Right lobe of liver (tissue), 6 donors: ENCODE measurements at regions not wholly inside any gene's neighbourhood (a gene's known extent, or its start where the extent isn't known, plus 50 kb on each side); places are given as distances from the start of the nearest gene placed in this dataset.

ENCODE experiments used
- ATAC-seq, 4 donors: fragments of 200-7000 bp; cut with Tn5 transposase; one replicate each; pipeline ENCODE4 v1.9.1; 2020; ENCODE audit warnings: mild to moderate bottlenecking in 4 of 4, moderate library complexity in 4 of 4
- DNase-seq, 3 donors: peaks; one replicate each; pipeline ENCODE4 v3.0.0-alpha.2; 2020
- H3K27ac ChIP-seq, 3 donors: fragments of 200-600 bp; one replicate each; pipeline ENCODE4 v1.8.0; 2022
- H3K27me3 ChIP-seq, 2 donors: fragments of 200-600 bp; one replicate each; pipeline ENCODE4 v1.8.0; 2022
- H3K36me3 ChIP-seq, 4 donors: fragments of 200-600 bp; sonication (generic) in 1 of 4; one replicate each; pipeline versions ENCODE4 v1.5.1 to v1.8.0; 2017 to 2022; ENCODE audit warnings: control low read depth in 1 of 4
- H3K4me1 ChIP-seq, 4 donors: fragments of 200-600 bp; sonication (generic) in 1 of 4; one replicate each; pipeline versions ENCODE4 v1.5.1 to v1.8.0; 2017 to 2022; ENCODE audit warnings: control low read depth in 1 of 4
- H3K4me3 ChIP-seq, 3 donors: fragments of 200-600 bp; one replicate each; pipeline ENCODE4 v1.8.0; 2022
- H3K9me3 ChIP-seq, 4 donors: fragments of 200-600 bp; sonication (generic) in 1 of 4; one replicate each; pipeline versions ENCODE4 v1.5.1 to v1.8.0; 2017 to 2022; ENCODE audit warnings: control low read depth in 1 of 4
- CTCF ChIP-seq, 4 donors: fragments of 200-600 bp in 3 of 4; fragments of 450-650 bp in 1 of 4; IDR thresholded peaks; one replicate each; pipeline versions ENCODE4 v1.5.1 to v1.8.0; 2016 to 2022; ENCODE audit warnings: antibody characterized with exemption in 4 of 4, mild to moderate bottlenecking in 2 of 4
- POLR2A ChIP-seq: fragments of 450-650 bp; IDR thresholded peaks from one replicate; pipeline ENCODE4 v1.6.1; 2017; ENCODE audit warnings: antibody characterized with exemption, mild to moderate bottlenecking
- WGBS: methylation state at CpG from one replicate; pipeline ENCODE4 v1.1.6; 2018; ENCODE audit warnings: low coverage, low lambda C conversion rate; ENCODE audit not compliant: insufficient coverage; ENCODE audit errors: missing lambda C conversion rate; 5-methylcytosine and 5-hydroxymethylcytosine counted together
- intact Hi-C, 2 donors: fragments of 100-400 bp; cut with DNase I; formaldehyde crosslinking; loops; one replicate each; pipeline versions ENCODE4 v1.11.2 to v1.14.1; 2022
- donor health status: DM: no; HTN: yes; CAD: no.
- donor health status: DM: no; HTN: no; CAD: no.
- donor health status: DM: no; HTN: no; CAD: no.
- donor health status: DM: no; HTN: yes; CAD: no.
- donor health status: DM: no; HTN: yes; CAD: no.

GRCh38 chr4:161143375-161143774 is 1020.4 kb downstream of the FSTL5 start:
- H3K9me3 ChIP-seq = no peaks in the 10 kb centered on the region
- peaks cover 0 to 20% (median 0%) of the 10 kb centered on the region in 4 donors for H3K4me1 ChIP-seq
- TF ChIP-seq POLR2A = no peak
- TF ChIP-seq CTCF (IDR thresholded peaks at IDR 0.05) = no peak
- DNase-seq (no peak), ATAC-seq (peak; percentile 49 to 84 (median 68))
- intact Hi-C loops = no loop called here
- peak overlapping the region in 2 of 3 donors; percentile 45 to 46 for H3K27ac ChIP-seq
- no peaks in the 10 kb centered on the region for H3K36me3 ChIP-seq
- no peak overlapping the region for H3K4me3 ChIP-seq
- H3K27me3 ChIP-seq = no peaks in the 10 kb centered on the region
- WGBS = 50% methylated on average over 3 of the region's 3 CpGs

- peaks cover 0 to 5% (median 0%) of the 10 kb centered on the region in 4 donors for H3K4me1 ChIP-seq
- H3K9me3 ChIP-seq = no peaks in the 10 kb centered on the region
- 12% methylated on average over 2 of the region's 2 CpGs for WGBS
These were observed 1029.0 kb downstream of the FSTL5 start for GRCh38 chr4:161134795-161135194.

DNA sequence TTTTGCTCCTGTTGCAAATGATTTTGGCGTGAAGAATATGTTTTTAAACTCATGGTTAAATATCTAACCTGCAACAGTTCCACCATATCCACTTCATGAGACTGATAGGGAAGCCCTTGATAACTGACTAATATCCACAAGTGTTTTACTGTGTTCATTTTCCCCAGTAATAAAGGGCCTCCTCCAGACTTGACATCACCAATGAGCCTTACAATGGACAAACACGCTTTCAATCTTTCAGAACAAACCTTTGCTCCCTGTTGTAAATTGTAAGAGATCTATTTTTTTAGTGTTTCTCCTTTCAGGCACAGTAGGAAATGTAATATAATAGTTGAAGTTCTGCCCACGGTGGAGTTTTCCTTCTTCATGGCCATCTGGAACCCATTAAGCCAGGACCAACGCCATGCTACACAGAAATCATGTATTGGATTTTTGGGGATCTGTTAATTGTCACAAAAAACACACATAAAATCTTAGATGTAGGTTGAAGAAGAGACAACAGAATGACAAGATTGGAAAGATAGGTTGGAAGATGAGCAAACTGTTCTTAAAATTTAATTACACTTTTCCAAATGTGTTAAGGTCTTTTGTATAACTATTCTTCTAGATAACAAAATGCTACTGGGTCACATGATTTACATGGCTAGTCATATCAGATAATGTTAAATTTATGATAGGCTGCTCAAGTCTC is 1030.1 kb downstream of the FSTL5 start:
- no peaks in the 10 kb centered on the region for H3K27me3 ChIP-seq
- no peaks in the 10 kb centered on the region for H3K9me3 ChIP-seq
- ATAC-seq = no peak
- H3K4me3 ChIP-seq = no peak overlapping the region
- no peak overlapping the region for H3K27ac ChIP-seq
- 68% methylated on average over 4 of the region's 4 CpGs for WGBS
- peaks cover 0 to 5% (median 0%) of the 10 kb centered on the region in 4 donors for H3K4me1 ChIP-seq
- no peaks in the 10 kb centered on the region for H3K36me3 ChIP-seq
- intact Hi-C loops = no loop called here
- TF ChIP-seq POLR2A = no peak
- TF ChIP-seq CTCF (IDR thresholded peaks at IDR 0.05) = no peak
- DNase-seq = no peak

More at GRCh38 chr4:161134795-161135194, 1029.0 kb downstream of the FSTL5 start:
- Histone ChIP-seq H3K4me3 (no peak overlapping the region), H3K36me3 (no peaks in the 10 kb centered on the region), H3K27ac (peak overlapping the region in 2 of 3 donors; percentile 2 to 64), H3K27me3 (no peaks in the 10 kb centered on the region)
- DNase-seq (no peak), ATAC-seq (peak; percentile 91 to 99 (median 97))
- intact Hi-C loops = no loop called here
- TF ChIP-seq CTCF (IDR thresholded peaks at IDR 0.05) (no peak), POLR2A (no peak)

- Histone ChIP-seq H3K4me1 (peaks cover 0 to 5% (median 0%) of the 10 kb centered on the region in 4 donors), H3K27ac (no peak overlapping the region), H3K4me3 (no peak overlapping the region), H3K36me3 (no peaks in the 10 kb centered on the region), H3K27me3 (no peaks in the 10 kb centered on the region), H3K9me3 (no peaks in the 10 kb centered on the region)
- no peak for TF ChIP-seq POLR2A
- no peak for TF ChIP-seq CTCF (IDR thresholded peaks at IDR 0.05)
- DNase-seq (no peak), ATAC-seq (no peak)
- 73% methylated on average over 4 of the region's 4 CpGs for WGBS
- intact Hi-C loops = no loop called here
These were observed 1030.9 kb downstream of the FSTL5 start for GRCh38 chr4:161132715-161133425.
